22Rv1 (cell line): ENCODE measurements at regions not wholly inside any gene's neighbourhood (a gene's known extent, or its start where the extent isn't known, plus 50 kb on each side); places are given as distances from the start of the nearest gene placed in this dataset.

Source experiments
- ZFX ChIP-seq: fragments of 450-650 bp; IDR thresholded peaks from 2 replicates; pipeline ENCODE4 v1.6.1; 2017; ENCODE audit warnings: antibody characterized with exemption, borderline replicate concordance
- TF ChIP-seq, protein P1 (sequence below): fragments of 450-650 bp; IDR thresholded peaks from 2 replicates; pipeline ENCODE4 v1.5.1; 2017; ENCODE audit warnings: mild to moderate bottlenecking

DNA sequence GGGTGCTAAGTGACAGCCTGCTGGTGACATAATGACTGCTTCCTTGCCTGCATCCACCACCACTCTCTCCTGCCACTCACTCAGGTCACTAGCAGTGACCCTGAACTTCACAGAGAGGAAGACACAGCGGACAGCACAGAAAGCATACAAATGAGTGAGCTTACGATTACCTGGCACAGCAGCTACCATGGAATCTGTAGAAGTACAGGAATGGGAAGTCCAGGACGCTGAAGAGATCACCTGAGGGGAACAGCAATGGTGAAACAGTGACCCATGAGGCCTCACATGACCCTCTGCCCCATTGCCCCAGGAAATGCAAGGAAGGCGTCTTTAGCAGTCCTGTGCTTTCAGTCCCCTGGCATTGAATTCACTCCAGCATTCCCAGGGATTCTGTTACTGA, 96.7 kb upstream of the RIOK3 start:
- TF ChIP-seq, protein P1, sequence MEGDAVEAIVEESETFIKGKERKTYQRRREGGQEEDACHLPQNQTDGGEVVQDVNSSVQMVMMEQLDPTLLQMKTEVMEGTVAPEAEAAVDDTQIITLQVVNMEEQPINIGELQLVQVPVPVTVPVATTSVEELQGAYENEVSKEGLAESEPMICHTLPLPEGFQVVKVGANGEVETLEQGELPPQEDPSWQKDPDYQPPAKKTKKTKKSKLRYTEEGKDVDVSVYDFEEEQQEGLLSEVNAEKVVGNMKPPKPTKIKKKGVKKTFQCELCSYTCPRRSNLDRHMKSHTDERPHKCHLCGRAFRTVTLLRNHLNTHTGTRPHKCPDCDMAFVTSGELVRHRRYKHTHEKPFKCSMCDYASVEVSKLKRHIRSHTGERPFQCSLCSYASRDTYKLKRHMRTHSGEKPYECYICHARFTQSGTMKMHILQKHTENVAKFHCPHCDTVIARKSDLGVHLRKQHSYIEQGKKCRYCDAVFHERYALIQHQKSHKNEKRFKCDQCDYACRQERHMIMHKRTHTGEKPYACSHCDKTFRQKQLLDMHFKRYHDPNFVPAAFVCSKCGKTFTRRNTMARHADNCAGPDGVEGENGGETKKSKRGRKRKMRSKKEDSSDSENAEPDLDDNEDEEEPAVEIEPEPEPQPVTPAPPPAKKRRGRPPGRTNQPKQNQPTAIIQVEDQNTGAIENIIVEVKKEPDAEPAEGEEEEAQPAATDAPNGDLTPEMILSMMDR, result no peak
- TF ChIP-seq ZFX, result no peak
